AG04450 (cell line): ENCODE measurements at regions not wholly inside any gene's neighbourhood (a gene's known extent, or its start where the extent isn't known, plus 50 kb on each side); places are given as distances from the start of the nearest gene placed in this dataset.

Experiments
- CTCF ChIA-PET: fragments of 300-600, 350-600 bp; formaldehyde crosslinking; extraction: SDS; loops from one replicate; lab custom pipeline; 2022; ENCODE audit warnings: antibody characterized with exemption, inconsistent platforms; lab: Charles Lee
- POLR2A ChIA-PET: fragments of 350-600 bp; formaldehyde crosslinking; extraction: SDS; loops from one replicate; lab custom pipeline; 2021; ENCODE audit warnings: antibody characterized with exemption, inconsistent platforms; lab: Yijun Ruan, JAX
- DNase-seq: peaks from one replicate; pipeline ENCODE4 v3.0.0-alpha.2; 2011; ENCODE audit warnings: low read depth, low spot score
- H3K27ac ChIP-seq: one replicate; pipeline ENCODE4 v1.5.1; 2012; ENCODE audit warnings: low read depth, low read length, control low read depth
- H3K27me3 ChIP-seq: one replicate; pipeline ENCODE4 v1.6.0; 2012; ENCODE audit warnings: low read length; ENCODE audit not compliant: control insufficient read depth, insufficient read depth
- H3K4me3 ChIP-seq: 2 replicates; pipeline ENCODE4 v1.5.1; 2011; ENCODE audit warnings: mild to moderate bottlenecking, low read depth, low read length, control low read depth
- H3K9me3 ChIP-seq: 2 replicates; pipeline ENCODE4 v1.5.1; 2012; ENCODE audit warnings: low read length; ENCODE audit not compliant: control insufficient read depth, insufficient read depth
- TF ChIP-seq, protein P1 (sequence below): IDR thresholded peaks from 2 replicates; pipeline ENCODE4 v1.5.1; 2011; ENCODE audit warnings: low read depth, low read length, control low read depth, inconsistent platforms

DNA sequence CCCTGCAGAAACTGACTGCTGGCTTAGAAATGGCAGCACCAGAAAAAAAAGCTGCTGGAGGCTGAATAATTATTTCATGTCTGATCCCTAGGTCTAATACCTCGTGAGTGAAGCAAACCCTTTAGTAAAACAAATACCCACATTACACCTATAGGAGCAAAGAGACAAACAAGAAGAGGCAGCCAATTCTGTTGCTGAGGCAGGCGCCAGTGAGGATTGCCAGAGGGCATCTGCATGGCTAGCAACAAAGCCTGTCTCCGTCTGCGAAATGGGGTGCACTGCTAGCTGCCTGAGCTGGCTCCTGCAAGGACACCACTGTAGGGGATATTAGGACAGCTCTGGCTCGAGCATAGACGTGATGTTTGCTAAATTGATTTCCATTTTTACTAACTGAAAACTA lies 509.7 kb downstream of the TDRD15 start:
- Histone ChIP-seq H3K27me3 (no peaks in the 10 kb centered on the region), H3K27ac (no peak overlapping the region), H3K9me3 (no peaks in the 10 kb centered on the region), H3K4me3 (no peak overlapping the region)
- no peak for DNase-seq
- TF ChIP-seq, protein P1, sequence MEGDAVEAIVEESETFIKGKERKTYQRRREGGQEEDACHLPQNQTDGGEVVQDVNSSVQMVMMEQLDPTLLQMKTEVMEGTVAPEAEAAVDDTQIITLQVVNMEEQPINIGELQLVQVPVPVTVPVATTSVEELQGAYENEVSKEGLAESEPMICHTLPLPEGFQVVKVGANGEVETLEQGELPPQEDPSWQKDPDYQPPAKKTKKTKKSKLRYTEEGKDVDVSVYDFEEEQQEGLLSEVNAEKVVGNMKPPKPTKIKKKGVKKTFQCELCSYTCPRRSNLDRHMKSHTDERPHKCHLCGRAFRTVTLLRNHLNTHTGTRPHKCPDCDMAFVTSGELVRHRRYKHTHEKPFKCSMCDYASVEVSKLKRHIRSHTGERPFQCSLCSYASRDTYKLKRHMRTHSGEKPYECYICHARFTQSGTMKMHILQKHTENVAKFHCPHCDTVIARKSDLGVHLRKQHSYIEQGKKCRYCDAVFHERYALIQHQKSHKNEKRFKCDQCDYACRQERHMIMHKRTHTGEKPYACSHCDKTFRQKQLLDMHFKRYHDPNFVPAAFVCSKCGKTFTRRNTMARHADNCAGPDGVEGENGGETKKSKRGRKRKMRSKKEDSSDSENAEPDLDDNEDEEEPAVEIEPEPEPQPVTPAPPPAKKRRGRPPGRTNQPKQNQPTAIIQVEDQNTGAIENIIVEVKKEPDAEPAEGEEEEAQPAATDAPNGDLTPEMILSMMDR, result no peak
- ChIA-PET CTCF (no interaction called here), POLR2A (no interaction called here)

DNA sequence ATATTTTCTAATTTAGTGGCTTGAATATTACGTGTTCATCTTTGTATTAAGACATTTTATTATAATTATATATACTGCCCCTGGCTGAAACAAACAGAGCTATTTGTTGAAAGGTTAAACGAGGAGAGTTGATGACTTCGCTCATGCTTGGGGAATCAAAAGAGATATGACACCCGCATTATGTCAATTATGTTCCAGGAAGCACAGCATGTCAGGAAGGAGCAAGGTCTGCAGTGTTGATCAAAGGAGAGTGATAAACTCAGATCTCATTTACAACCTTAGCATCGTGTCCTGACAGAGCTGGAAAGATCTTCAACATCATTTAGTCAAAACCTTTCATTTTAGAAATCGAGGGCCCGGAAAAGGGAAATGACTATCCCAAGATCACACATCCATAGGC lies 510.1 kb downstream of the TDRD15 start:
- POLR2A ChIA-PET, result no interaction called here
- H3K27ac ChIP-seq, result no peak overlapping the region
- H3K9me3 ChIP-seq, result no peaks in the 10 kb centered on the region
- no peak overlapping the region for H3K4me3 ChIP-seq
- CTCF ChIA-PET, result no interaction called here
- no peaks in the 10 kb centered on the region for H3K27me3 ChIP-seq
- TF ChIP-seq, protein P1, result no peak
- DNase-seq, result no peak

DNA sequence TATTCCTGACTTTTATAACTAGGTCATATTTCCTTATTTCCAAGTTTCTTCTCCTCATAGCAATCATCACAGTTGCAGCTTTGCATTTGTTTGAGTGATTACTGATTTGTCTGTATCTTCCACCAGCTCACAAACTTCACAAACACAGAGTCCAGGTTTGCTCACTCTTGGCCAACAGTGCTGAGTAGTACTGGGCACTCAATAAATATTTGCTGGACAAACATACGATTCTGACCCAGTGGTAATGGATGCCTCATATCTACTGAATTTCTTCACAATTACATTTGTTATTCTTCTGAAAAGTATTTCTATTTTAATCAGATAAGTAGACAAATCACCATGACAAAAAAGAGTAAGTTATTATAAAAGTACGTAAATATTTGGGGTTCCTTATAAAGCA lies 516.3 kb downstream of the TDRD15 start:
- POLR2A ChIA-PET, result no interaction called here
- no peaks in the 10 kb centered on the region for H3K27me3 ChIP-seq
- H3K27ac ChIP-seq, result no peak overlapping the region
- no peak overlapping the region for H3K4me3 ChIP-seq
- CTCF ChIA-PET, result no interaction called here
- DNase-seq, result no peak
- no peaks in the 10 kb centered on the region for H3K9me3 ChIP-seq
- TF ChIP-seq, protein P1, result no peak

DNA sequence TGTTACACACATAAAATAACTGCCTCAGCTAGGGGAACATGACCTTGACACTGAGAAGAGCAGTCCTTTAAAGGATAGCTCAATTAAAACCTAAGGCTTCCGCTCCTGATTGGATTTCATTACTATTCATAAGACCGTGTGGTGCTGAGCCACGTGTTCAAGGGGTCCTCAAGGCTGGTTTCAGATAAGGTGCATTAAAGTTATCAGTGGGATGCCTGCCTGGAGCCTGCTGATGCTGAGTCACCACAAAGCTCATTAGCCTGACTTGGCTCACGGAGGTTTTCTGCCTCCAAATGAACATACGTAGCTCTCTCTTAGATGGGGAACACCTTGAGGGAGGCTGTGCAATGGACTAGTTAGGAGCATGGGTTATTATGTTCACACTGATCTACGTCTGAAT lies 518.9 kb downstream of the TDRD15 start:
- H3K27ac ChIP-seq, result peak overlapping the region; percentile 31
- H3K27me3 ChIP-seq, result no peaks in the 10 kb centered on the region
- TF ChIP-seq, protein P1, result no peak
- no peaks in the 10 kb centered on the region for H3K9me3 ChIP-seq
- CTCF ChIA-PET, result no interaction called here
- POLR2A ChIA-PET, result no interaction called here
- H3K4me3 ChIP-seq, result no peak overlapping the region
- DNase-seq, result no peak

DNA sequence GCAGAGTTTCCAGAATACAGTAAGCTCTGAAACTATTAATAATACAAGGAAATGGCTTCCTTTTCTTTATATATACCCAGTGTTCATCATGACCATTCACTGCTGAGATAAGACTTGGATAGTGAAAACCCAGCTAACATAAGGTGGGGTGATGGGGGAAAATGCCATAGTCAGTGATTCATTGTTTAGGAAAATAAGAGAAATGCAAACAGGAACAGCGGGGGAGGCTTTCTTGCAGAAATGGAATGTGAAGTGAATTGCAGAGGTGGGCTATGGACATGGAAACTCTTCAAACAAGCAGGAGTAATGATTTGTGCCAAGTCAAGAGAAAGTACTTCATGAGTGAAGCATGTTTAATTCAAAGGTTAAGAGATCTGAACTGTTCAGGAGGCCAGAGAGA lies 519.4 kb downstream of the TDRD15 start:
- DNase-seq, result peak; percentile 6
- Histone ChIP-seq H3K9me3 (no peaks in the 10 kb centered on the region), H3K27ac (no peak overlapping the region), H3K27me3 (no peaks in the 10 kb centered on the region), H3K4me3 (no peak overlapping the region)
- TF ChIP-seq, protein P1, result no peak
- POLR2A ChIA-PET, result no interaction called here
- CTCF ChIA-PET, result no interaction called here
